ENCODE measurements at regions not wholly inside any gene's neighbourhood (a gene's known extent, or its start where the extent isn't known, plus 50 kb on each side); places are given as distances from the start of the nearest gene placed in this dataset.

DNA sequence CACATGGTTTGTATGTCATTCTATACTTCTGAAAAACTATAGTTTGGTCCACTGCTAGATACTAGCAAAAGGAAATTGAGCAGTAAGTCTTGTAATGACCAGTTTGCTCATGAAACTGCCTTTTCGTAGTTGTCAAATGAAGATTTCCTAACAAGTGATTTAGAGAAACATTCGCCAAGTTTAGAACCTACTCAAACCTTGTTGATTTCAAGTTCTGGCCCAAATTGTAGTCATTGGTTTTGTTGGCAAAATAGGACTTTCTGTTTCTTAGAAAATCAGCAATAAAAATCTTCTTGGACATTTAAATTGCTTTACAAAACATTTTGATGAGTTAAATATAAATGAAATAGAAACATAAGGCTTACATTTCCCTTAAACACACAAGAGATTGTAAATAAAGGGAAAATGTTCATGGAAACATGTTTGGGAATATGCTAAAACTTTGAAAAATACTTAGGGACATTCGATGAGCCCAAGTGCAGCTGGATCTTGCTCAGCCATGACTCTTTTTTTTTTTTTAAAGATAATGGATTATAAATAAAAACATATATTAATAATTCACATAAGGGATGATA is 178.5 kb upstream of the LYPLAL1 start:
- TF ChIP-seq CTCF (IDR thresholded peaks at IDR 0.05) = no peak
- no peak for TF ChIP-seq POLR2A (IDR thresholded peaks at IDR 0.05)

Measured in uterus (tissue), 2 donors.